ENCODE measurements at regions not wholly inside any gene's neighbourhood (a gene's known extent, or its start where the extent isn't known, plus 50 kb on each side); places are given as distances from the start of the nearest gene placed in this dataset.
A peak's percentile ranks its signal among the peaks of the same experiment; 100 is the strongest.

DNA sequence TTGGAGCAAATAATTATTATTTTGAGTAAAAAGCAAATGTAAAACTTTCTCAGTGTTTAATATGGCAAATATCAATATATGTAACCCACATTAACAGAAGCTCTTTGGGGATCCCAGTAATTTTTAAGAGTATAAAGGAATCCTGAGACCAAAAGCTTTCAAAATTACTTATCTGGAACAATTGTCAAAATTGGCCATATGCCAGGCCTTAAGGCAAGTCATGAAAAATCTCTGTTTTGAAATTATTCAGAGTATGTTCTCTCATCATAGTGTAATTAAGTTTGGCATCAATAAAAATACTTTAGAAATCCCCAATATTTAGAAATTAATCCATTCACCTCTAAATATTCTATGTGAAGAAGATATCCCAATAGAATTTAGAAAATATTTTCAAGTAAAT is 225.3 kb upstream of the ARL4C start:
- Histone ChIP-seq H3K27ac (ENCODE audit: low read depth, low read length) (no peak overlapping the region), H3K36me3 (ENCODE audit: control insufficient read depth in 1 of 2, insufficient read depth in 2 of 2, low read length in 2 of 2) (no peaks in the 10 kb centered on the region), H4K91ac (ENCODE audit: low read depth, low read length) (no peak overlapping the region), H2AFZ (ENCODE audit: insufficient read depth, low read length, poor library complexity) (no peak overlapping the region), H3K79me2 (ENCODE audit: control insufficient read depth, insufficient read depth, low read length, poor library complexity) (no peaks in the 10 kb centered on the region), H2AK5ac (ENCODE audit: low read length) (no peak overlapping the region), H3K27me3 (ENCODE audit: insufficient read depth, low read length) (no peaks in the 10 kb centered on the region), H3K18ac (ENCODE audit: low read length) (no peak overlapping the region), H3K4me2 (ENCODE audit: low read length) (no peak overlapping the region), H2BK5ac (ENCODE audit: low read depth, low read length, poor library complexity) (no peak overlapping the region), H4K12ac (ENCODE audit: low read depth, low read length) (no peak overlapping the region), H3K4me1 (ENCODE audit: control insufficient read depth in 1 of 2, insufficient read depth in 2 of 2, low read length in 2 of 2) (no peaks in the 10 kb centered on the region), H2BK12ac (ENCODE audit: low read length) (no peak overlapping the region), H3K4me3 (ENCODE audit: low read depth, low read length) (no peak overlapping the region), H3K23ac (ENCODE audit: low read length) (no peak overlapping the region), H3K4ac (ENCODE audit: low read depth, low read length) (no peak overlapping the region), H3K14ac (ENCODE audit: low read length) (no peak overlapping the region), H3K9ac (ENCODE audit: low read length) (no peak overlapping the region), H2BK120ac (ENCODE audit: insufficient read depth, low read length, poor library complexity) (no peak overlapping the region), H4K8ac (ENCODE audit: low read depth, low read length) (no peak overlapping the region), H3K9me3 (ENCODE audit: insufficient read depth, low read depth, low read length) (no peaks in the 10 kb centered on the region), H3K79me1 (ENCODE audit: low read length) (no peaks in the 10 kb centered on the region)
- DNase-seq = no peak

DNA sequence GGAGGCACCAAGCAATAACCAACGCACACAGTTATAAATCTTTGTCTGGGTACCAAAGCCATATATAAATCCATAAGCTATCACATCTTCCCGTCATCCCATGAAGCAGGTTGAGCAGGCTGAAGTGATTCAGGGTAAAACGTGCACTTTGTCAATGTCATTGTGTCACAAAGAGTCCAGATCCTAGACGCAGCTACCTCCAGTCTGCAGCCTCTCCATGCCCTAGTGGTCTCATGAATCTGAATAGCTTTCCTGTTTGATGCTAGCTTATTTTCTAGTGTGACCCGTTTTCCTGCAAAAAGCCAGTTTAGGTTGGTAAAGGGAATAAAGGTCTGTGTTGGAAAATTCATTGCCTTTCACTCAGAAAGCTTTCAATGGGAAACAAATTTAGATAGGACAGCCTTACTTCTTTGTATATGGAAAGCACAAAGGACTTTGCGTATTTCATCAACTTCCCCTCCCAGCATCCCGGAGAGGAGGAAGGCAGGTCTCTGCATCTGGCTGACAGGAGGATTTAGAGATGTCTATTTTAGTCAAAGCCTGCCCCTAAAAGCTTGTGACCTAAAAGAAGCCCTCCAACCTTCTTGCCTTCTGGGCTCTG is 222.3 kb upstream of the ARL4C start:
- no peak overlapping the region for H4K8ac ChIP-seq (ENCODE audit: low read depth, low read length)
- no peak overlapping the region for H3K4me3 ChIP-seq (ENCODE audit: low read depth, low read length)
- H3K79me1 ChIP-seq (ENCODE audit: low read length) = no peaks in the 10 kb centered on the region
- H3K9ac ChIP-seq (ENCODE audit: low read length) = no peak overlapping the region
- H2AFZ ChIP-seq (ENCODE audit: insufficient read depth, low read length, poor library complexity) = no peak overlapping the region
- no peak overlapping the region for H3K27ac ChIP-seq (ENCODE audit: low read depth, low read length)
- H2BK5ac ChIP-seq (ENCODE audit: low read depth, low read length, poor library complexity) = no peak overlapping the region
- H4K12ac ChIP-seq (ENCODE audit: low read depth, low read length) = no peak overlapping the region
- H3K4me2 ChIP-seq (ENCODE audit: low read length) = no peak overlapping the region
- no peak overlapping the region for H3K23ac ChIP-seq (ENCODE audit: low read length)
- H2AK5ac ChIP-seq (ENCODE audit: low read length) = no peak overlapping the region
- H2BK120ac ChIP-seq (ENCODE audit: insufficient read depth, low read length, poor library complexity) = no peak overlapping the region
- DNase-seq = no peak
- H3K4me1 ChIP-seq (ENCODE audit: control insufficient read depth in 1 of 2, insufficient read depth in 2 of 2, low read length in 2 of 2) = no peaks in the 10 kb centered on the region
- no peaks in the 10 kb centered on the region for H3K79me2 ChIP-seq (ENCODE audit: control insufficient read depth, insufficient read depth, low read length, poor library complexity)
- no peak overlapping the region for H3K4ac ChIP-seq (ENCODE audit: low read depth, low read length)
- no peak overlapping the region for H3K18ac ChIP-seq (ENCODE audit: low read length)
- H2BK12ac ChIP-seq (ENCODE audit: low read length) = no peak overlapping the region
- H3K27me3 ChIP-seq (ENCODE audit: insufficient read depth, low read length) = no peaks in the 10 kb centered on the region
- H3K36me3 ChIP-seq (ENCODE audit: control insufficient read depth in 1 of 2, insufficient read depth in 2 of 2, low read length in 2 of 2) = no peaks in the 10 kb centered on the region
- WGBS (ENCODE audit: extremely low coverage, insufficient coverage, insufficient read length) = no CpG with 5 or more reads among the region's 7 CpGs
- H3K9me3 ChIP-seq (ENCODE audit: insufficient read depth, low read depth, low read length) = no peaks in the 10 kb centered on the region
- no peak overlapping the region for H4K91ac ChIP-seq (ENCODE audit: low read depth, low read length)
- no peak overlapping the region for H3K14ac ChIP-seq (ENCODE audit: low read length)

DNA sequence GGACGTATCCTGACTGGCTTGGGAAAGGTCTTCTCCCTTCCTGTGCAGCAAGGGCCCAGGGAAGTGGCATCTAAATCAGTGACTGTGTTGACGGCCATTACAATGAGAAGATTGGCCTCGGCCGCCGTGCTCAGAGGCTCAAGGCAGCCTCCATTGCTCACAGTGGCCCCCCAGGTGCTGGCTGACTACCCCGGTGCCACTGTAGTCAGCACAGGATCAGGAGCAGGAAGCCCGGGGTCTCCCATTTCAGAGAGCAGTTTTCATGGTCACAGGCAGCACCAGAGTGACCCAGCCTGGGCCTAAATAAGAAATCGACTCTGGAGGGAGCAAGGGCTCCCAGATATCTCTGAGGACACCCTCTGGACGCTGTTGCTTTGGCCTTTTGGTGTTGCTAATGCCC is 219.4 kb upstream of the ARL4C start:
- Histone ChIP-seq H3K23ac (ENCODE audit: low read length) (no peak overlapping the region), H3K4ac (ENCODE audit: low read depth, low read length) (no peak overlapping the region), H3K36me3 (ENCODE audit: control insufficient read depth in 1 of 2, insufficient read depth in 2 of 2, low read length in 2 of 2) (no peaks in the 10 kb centered on the region), H3K14ac (ENCODE audit: low read length) (no peak overlapping the region), H3K4me2 (ENCODE audit: low read length) (no peak overlapping the region), H4K8ac (ENCODE audit: low read depth, low read length) (no peak overlapping the region), H3K4me3 (ENCODE audit: low read depth, low read length) (no peak overlapping the region), H3K9ac (ENCODE audit: low read length) (no peak overlapping the region), H3K27me3 (ENCODE audit: insufficient read depth, low read length) (no peaks in the 10 kb centered on the region), H2AK5ac (ENCODE audit: low read length) (no peak overlapping the region), H4K12ac (ENCODE audit: low read depth, low read length) (no peak overlapping the region), H3K18ac (ENCODE audit: low read length) (no peak overlapping the region), H3K79me1 (ENCODE audit: low read length) (no peaks in the 10 kb centered on the region), H2BK120ac (ENCODE audit: insufficient read depth, low read length, poor library complexity) (no peak overlapping the region), H2BK12ac (ENCODE audit: low read length) (no peak overlapping the region), H3K9me3 (ENCODE audit: insufficient read depth, low read depth, low read length) (no peaks in the 10 kb centered on the region), H2BK5ac (ENCODE audit: low read depth, low read length, poor library complexity) (no peak overlapping the region), H4K91ac (ENCODE audit: low read depth, low read length) (no peak overlapping the region), H3K27ac (ENCODE audit: low read depth, low read length) (no peak overlapping the region), H3K4me1 (ENCODE audit: control insufficient read depth in 1 of 2, insufficient read depth in 2 of 2, low read length in 2 of 2) (no peaks in the 10 kb centered on the region), H3K79me2 (ENCODE audit: control insufficient read depth, insufficient read depth, low read length, poor library complexity) (no peaks in the 10 kb centered on the region), H2AFZ (ENCODE audit: insufficient read depth, low read length, poor library complexity) (no peak overlapping the region)
- DNase-seq = peak in 1 of 2 donors; percentile 13
- no CpG with 5 or more reads among the region's 9 CpGs for WGBS (ENCODE audit: extremely low coverage, insufficient coverage, insufficient read length)

DNA sequence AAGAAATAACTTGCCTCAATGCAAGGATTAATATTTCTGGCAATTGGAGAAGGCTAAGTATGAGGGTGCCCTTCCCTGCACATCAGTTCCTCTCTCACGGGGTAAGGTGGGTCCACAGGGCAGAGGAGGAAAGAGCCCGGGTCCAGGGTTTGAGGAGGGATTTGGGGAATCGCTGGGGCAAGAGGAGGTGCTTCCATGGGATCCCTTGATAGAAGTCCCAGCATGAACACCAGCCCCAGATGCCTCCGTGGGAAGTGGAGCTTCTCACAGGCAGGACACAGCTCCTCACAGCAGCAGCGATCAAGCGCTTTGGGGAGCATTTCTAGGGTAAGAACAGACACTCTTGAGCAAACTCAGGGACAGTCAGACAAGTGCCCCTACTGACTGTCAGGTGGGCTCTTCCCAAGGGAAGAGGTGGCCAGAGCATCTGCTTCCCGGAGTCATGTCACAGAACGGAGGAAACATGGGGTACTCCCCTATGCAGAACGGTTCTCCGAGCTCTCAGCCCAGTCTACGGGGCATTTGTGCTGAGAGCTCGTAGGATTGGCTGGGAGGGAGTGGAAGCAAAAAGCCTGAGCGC is 218.9 kb upstream of the ARL4C start:
- no CpG with 5 or more reads among the region's 13 CpGs for WGBS (ENCODE audit: extremely low coverage, insufficient coverage, insufficient read length)
- H3K9me3 ChIP-seq (ENCODE audit: insufficient read depth, low read depth, low read length) = no peaks in the 10 kb centered on the region
- no peak overlapping the region for H4K12ac ChIP-seq (ENCODE audit: low read depth, low read length)
- H4K91ac ChIP-seq (ENCODE audit: low read depth, low read length) = no peak overlapping the region
- no peak overlapping the region for H2BK5ac ChIP-seq (ENCODE audit: low read depth, low read length, poor library complexity)
- no peak overlapping the region for H3K4ac ChIP-seq (ENCODE audit: low read depth, low read length)
- no peak overlapping the region for H3K9ac ChIP-seq (ENCODE audit: low read length)
- H2BK120ac ChIP-seq (ENCODE audit: insufficient read depth, low read length, poor library complexity) = no peak overlapping the region
- H3K27me3 ChIP-seq (ENCODE audit: insufficient read depth, low read length) = no peaks in the 10 kb centered on the region
- no peak overlapping the region for H3K4me3 ChIP-seq (ENCODE audit: low read depth, low read length)
- DNase-seq = no peak
- no peak overlapping the region for H2AFZ ChIP-seq (ENCODE audit: insufficient read depth, low read length, poor library complexity)
- no peaks in the 10 kb centered on the region for H3K79me1 ChIP-seq (ENCODE audit: low read length)
- H4K8ac ChIP-seq (ENCODE audit: low read depth, low read length) = no peak overlapping the region
- H3K79me2 ChIP-seq (ENCODE audit: control insufficient read depth, insufficient read depth, low read length, poor library complexity) = no peaks in the 10 kb centered on the region
- H3K23ac ChIP-seq (ENCODE audit: low read length) = no peak overlapping the region
- H3K14ac ChIP-seq (ENCODE audit: low read length) = no peak overlapping the region
- no peak overlapping the region for H3K18ac ChIP-seq (ENCODE audit: low read length)
- H3K4me1 ChIP-seq (ENCODE audit: control insufficient read depth in 1 of 2, insufficient read depth in 2 of 2, low read length in 2 of 2) = no peaks in the 10 kb centered on the region
- H3K4me2 ChIP-seq (ENCODE audit: low read length) = no peak overlapping the region
- H3K27ac ChIP-seq (ENCODE audit: low read depth, low read length) = no peak overlapping the region
- no peak overlapping the region for H2AK5ac ChIP-seq (ENCODE audit: low read length)
- H3K36me3 ChIP-seq (ENCODE audit: control insufficient read depth in 1 of 2, insufficient read depth in 2 of 2, low read length in 2 of 2) = no peaks in the 10 kb centered on the region
- H2BK12ac ChIP-seq (ENCODE audit: low read length) = no peak overlapping the region

Measured in trophoblast cell (in vitro differentiated cells and primary cell).